ENCODE measurements at regions not wholly inside any gene's neighbourhood (a gene's known extent, or its start where the extent isn't known, plus 50 kb on each side); places are given as distances from the start of the nearest gene placed in this dataset.
"Not testable (repeated sequence)": the region's sequence is repeated elsewhere in the genome, so short reads cannot be mapped to it uniquely, and the experiment has no call there.

DNA sequence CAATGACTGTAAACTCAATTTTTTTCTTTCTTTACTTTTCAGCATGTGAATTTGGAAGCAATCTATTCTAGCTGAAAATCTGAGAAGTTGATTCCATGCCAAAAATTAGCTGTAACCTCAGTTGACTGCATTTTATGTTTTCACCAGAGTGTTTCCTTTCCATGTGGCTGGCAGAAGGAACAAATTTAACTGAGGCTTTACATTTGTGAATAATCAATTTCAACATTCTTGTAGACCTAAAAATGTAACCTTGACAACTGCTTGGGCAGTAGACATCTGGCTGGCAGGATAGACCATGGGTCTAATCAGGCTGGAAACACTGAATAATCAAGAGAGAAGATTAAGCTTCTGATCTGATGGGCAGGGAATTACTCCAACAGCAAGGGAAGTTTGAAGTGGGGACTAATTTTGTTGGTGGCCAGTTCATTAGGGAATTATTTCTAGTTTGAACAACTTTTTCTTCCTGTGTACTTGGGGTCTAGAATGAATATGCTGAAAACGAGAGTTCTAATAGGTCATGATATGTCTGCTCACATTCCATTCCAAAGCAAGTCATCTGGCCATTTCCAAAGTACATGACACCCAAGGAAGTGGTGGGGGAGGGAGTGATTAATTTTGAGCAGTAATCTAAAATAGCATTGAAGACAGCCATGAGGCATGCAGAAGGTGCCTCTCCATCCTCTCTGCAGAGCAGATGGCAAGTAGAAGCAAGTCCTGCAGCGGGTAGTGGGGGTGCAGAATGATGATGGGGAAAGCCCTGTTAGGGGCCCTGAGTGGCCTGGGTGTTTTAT, 68.2 kb downstream of the ATP23 start:
- WGBS, 2 donors (ENCODE audit: low coverage in 1 of 2): 55 to 61% methylated on average over 2 of the region's 2 CpGs
- TF ChIP-seq EP300 (IDR thresholded peaks at IDR 0.05) (no peak), POLR2A (IDR thresholded peaks at IDR 0.05) (no peak), POLR2AphosphoS5 (IDR thresholded peaks at IDR 0.05) (no peak)
- TF ChIP-seq, protein P1, sequence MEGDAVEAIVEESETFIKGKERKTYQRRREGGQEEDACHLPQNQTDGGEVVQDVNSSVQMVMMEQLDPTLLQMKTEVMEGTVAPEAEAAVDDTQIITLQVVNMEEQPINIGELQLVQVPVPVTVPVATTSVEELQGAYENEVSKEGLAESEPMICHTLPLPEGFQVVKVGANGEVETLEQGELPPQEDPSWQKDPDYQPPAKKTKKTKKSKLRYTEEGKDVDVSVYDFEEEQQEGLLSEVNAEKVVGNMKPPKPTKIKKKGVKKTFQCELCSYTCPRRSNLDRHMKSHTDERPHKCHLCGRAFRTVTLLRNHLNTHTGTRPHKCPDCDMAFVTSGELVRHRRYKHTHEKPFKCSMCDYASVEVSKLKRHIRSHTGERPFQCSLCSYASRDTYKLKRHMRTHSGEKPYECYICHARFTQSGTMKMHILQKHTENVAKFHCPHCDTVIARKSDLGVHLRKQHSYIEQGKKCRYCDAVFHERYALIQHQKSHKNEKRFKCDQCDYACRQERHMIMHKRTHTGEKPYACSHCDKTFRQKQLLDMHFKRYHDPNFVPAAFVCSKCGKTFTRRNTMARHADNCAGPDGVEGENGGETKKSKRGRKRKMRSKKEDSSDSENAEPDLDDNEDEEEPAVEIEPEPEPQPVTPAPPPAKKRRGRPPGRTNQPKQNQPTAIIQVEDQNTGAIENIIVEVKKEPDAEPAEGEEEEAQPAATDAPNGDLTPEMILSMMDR (IDR thresholded peaks at IDR 0.05): no peak

DNA sequence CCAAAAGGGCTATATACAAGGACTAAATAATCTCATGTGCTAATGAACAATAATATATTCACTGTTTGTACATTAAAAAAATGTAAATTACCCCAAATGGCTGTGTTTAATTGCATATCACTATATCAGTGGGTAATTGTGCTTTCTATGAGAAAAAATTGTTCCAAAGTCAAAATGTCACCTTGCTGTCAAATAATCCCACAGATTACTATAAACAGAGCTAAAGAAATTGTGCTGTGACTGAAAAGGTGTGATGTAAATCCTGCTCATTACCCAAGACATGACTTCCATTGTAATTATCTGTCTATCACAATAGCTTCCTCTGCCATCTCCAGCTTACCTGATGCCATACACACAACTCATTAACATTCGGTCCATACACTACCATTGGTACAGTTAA, 70.3 kb downstream of the ATP23 start:
- TF ChIP-seq POLR2AphosphoS5 (IDR thresholded peaks at IDR 0.05): no peak
- H3K4me3 ChIP-seq: no peak overlapping the region
- 27 to 41% methylated on average over 1 of the region's 1 CpG for WGBS, 2 donors (ENCODE audit: low coverage in 1 of 2)
- peaks cover 0 to 8% (median 0%) of the 10 kb centered on the region in 3 donors for H3K9me3 ChIP-seq
- H3K27ac ChIP-seq: no peak overlapping the region
- H3K36me3 ChIP-seq: no peaks in the 10 kb centered on the region
- no peaks in the 10 kb centered on the region for H3K27me3 ChIP-seq
- peaks cover 0 to 11% (median 0%) of the 10 kb centered on the region in 3 donors for H3K4me1 ChIP-seq
- no peak for ATAC-seq

More for the DNA sequence above, 68.2 kb downstream of the ATP23 start:
- Histone ChIP-seq H3K4me1 (peaks cover 0 to 11% (median 0%) of the 10 kb centered on the region in 3 donors), H3K36me3 (no peaks in the 10 kb centered on the region), H3K9me3 (peaks cover 0 to 8% (median 0%) of the 10 kb centered on the region in 3 donors), H3K27me3 (no peaks in the 10 kb centered on the region), H3K27ac (no peak overlapping the region), H3K4me3 (no peak overlapping the region)
- ATAC-seq: no peak

DNA sequence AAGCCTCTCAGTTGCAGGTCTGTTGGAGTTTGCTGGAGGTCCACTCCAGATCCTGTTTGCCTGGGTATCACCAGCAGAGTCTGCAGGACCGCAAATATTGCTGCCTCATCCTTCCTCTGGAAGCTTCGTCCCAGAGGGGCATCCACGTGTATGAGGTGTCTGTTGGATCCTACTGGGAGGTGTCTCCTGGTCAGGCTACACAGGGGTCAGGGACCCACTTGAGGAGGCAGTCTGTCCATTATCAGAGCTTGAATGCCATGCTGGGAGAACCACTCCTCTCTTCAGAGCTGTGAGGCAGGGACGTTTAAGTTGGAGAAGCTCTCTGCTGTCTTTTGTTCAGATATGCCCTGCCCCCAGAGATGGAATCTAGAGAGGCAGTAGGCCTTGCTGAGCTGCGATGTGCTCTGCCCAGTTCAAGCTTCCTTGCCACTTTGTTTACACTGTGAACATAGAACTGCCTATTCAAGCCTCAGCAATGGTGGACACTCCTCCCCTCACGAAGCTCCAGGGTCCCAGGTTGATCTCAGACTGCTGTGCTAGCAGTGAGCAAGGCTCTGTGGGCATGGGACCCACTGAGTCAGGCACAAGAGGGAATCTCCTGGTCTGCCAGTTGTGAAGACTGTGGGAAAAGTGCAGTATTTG, 81.1 kb downstream of the ATP23 start:
- ATAC-seq, H3K36me3 ChIP-seq, H3K27me3 ChIP-seq, H3K4me3 ChIP-seq, H3K27ac ChIP-seq: not testable (repeated sequence)
- H3K9me3 ChIP-seq: peaks cover 0 to 18% (median 0%) of the 10 kb centered on the region in 3 donors
- WGBS, 2 donors (ENCODE audit: low coverage in 1 of 2): 67% methylated on average over 2 of the region's 6 CpGs; no CpG with 5 or more reads in 1 of the 2 donors
- H3K4me1 ChIP-seq: peaks cover 0 to 15% (median 0%) of the 10 kb centered on the region in 3 donors

DNA sequence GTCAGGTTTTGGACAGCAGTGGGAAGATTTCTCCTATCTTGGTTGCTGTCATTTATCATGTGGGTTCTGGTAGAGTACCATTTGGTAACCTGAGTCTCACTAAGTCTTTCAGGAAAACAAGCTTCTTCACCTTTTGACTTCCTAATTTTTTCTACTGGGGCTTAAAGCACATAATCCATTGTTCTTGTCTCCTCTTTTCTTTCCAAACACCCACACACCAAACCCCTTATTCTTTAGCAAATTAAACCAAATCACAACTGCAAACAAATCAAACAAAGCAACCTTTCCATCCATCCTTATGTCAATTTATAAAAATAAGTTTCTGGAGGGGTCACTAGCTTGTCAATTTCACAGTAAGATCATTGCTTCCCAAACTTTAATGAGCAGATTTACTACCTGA, 84.1 kb downstream of the ATP23 start:
- no peaks in the 10 kb centered on the region for H3K9me3 ChIP-seq
- no peaks in the 10 kb centered on the region for H3K27me3 ChIP-seq
- no peak for TF ChIP-seq POLR2A (IDR thresholded peaks at IDR 0.05)
- TF ChIP-seq, protein P1 (IDR thresholded peaks at IDR 0.05): no peak
- TF ChIP-seq POLR2AphosphoS5 (IDR thresholded peaks at IDR 0.05): no peak
- no peak for TF ChIP-seq EP300 (IDR thresholded peaks at IDR 0.05)
- peaks cover 0 to 25% (median 0%) of the 10 kb centered on the region in 3 donors for H3K4me1 ChIP-seq
- H3K27ac ChIP-seq: no peak overlapping the region
- ATAC-seq: no peak
- H3K36me3 ChIP-seq: no peaks in the 10 kb centered on the region
- no peak overlapping the region for H3K4me3 ChIP-seq

DNA sequence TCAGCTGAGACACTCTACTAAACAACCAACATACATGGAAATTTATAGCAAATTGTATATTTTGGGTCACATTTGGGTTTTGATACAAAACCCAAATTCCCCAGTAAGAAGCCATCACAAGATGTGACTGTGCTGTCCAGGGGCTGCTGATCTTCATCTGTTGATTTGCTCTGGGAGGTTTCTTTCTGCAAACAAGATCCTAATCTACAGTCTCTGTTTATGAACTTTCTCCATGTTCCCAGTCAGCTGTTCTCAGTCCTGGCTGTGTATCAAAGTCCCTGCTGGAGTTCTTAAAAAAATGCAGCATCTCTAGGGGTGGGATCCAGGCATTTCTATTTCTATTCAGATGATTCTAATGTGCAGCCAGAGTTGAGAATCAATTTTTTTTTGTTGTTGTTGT, 85.1 kb downstream of the ATP23 start:
- no peak for TF ChIP-seq EP300 (IDR thresholded peaks at IDR 0.05)
- TF ChIP-seq POLR2A (IDR thresholded peaks at IDR 0.05): no peak
- TF ChIP-seq POLR2AphosphoS5 (IDR thresholded peaks at IDR 0.05): no peak
- TF ChIP-seq, protein P1 (IDR thresholded peaks at IDR 0.05): no peak
- ATAC-seq: no peak
- H3K4me3 ChIP-seq: no peak overlapping the region

More for the DNA sequence above, 85.1 kb downstream of the ATP23 start:
- Histone ChIP-seq H3K9me3 (no peaks in the 10 kb centered on the region), H3K36me3 (no peaks in the 10 kb centered on the region), H3K27ac (peak overlapping the region in 1 of 4 donors; percentile 33), H3K27me3 (no peaks in the 10 kb centered on the region), H3K4me1 (peaks cover 0 to 25% (median 0%) of the 10 kb centered on the region in 3 donors)

Data from gastroesophageal sphincter (tissue), 4 donors.